ENCODE measurements at regions not wholly inside any gene's neighbourhood (a gene's known extent, or its start where the extent isn't known, plus 50 kb on each side); places are given as distances from the start of the nearest gene placed in this dataset.

DNA sequence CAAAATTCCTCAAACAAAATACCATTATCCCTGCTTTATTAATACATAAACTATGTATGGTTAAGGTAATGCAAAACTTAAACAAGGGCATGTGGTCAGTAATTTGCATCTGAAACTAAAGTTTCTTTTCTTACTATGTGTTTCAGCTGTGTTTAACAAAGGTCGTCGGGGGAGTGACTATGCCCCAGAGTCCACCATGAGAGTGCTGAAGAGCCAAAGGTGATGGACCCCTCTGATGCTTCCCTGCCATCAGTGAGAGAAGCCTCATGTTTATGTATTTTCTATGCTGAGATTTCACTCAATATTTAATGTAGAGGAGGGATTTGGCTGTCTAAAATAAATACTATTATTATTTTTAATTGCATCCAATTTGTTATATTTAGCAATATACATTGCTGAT is 707.2 kb upstream of the REG3G start:
- TF ChIP-seq EZH2 (IDR thresholded peaks at IDR 0.05; ENCODE audit: low read depth), result no peak
- TF ChIP-seq, protein P1, sequence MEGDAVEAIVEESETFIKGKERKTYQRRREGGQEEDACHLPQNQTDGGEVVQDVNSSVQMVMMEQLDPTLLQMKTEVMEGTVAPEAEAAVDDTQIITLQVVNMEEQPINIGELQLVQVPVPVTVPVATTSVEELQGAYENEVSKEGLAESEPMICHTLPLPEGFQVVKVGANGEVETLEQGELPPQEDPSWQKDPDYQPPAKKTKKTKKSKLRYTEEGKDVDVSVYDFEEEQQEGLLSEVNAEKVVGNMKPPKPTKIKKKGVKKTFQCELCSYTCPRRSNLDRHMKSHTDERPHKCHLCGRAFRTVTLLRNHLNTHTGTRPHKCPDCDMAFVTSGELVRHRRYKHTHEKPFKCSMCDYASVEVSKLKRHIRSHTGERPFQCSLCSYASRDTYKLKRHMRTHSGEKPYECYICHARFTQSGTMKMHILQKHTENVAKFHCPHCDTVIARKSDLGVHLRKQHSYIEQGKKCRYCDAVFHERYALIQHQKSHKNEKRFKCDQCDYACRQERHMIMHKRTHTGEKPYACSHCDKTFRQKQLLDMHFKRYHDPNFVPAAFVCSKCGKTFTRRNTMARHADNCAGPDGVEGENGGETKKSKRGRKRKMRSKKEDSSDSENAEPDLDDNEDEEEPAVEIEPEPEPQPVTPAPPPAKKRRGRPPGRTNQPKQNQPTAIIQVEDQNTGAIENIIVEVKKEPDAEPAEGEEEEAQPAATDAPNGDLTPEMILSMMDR (conservative IDR thresholded peaks at IDR 0.05), result no peak

All from PC-9 (cell line).